ENCODE measurements at regions not wholly inside any gene's neighbourhood (a gene's known extent, or its start where the extent isn't known, plus 50 kb on each side); places are given as distances from the start of the nearest gene placed in this dataset.

GRCh38 chr2:235212501-235213158 lies 260.8 kb downstream of the SH3BP4 start (continued):
- TF ChIP-seq JUN (IDR thresholded peaks at IDR 0.05; ENCODE audit: low read depth, low read length) (no peak), NRF1 (IDR thresholded peaks at IDR 0.05; ENCODE audit: low read depth, low read length) (no peak), HDAC2 (IDR thresholded peaks at IDR 0.05; ENCODE audit: borderline replicate concordance in 1 of 2, low read depth in 2 of 2, low read length in 2 of 2) (no peak), E2F6 (IDR thresholded peaks at IDR 0.05) (no peak), HDAC6 (IDR thresholded peaks at IDR 0.05; ENCODE audit: low read depth, low read length) (no peak), SIRT6 (IDR thresholded peaks at IDR 0.05; ENCODE audit: low read length) (no peak)
